Suppressor macrophage treated with lipopolysaccharide for 1 hour (primary cell): ENCODE measurements at regions not wholly inside any gene's neighbourhood (a gene's known extent, or its start where the extent isn't known, plus 50 kb on each side); places are given as distances from the start of the nearest gene placed in this dataset.
"Not testable (repeated sequence)": the region's sequence is repeated elsewhere in the genome, so short reads cannot be mapped to it uniquely, and the experiment has no call there.

Source experiments
- DNase-seq, 3 donors: peaks; one replicate each; pipeline ENCODE4 v3.0.0-alpha.2; 2020 to 2022

DNA sequence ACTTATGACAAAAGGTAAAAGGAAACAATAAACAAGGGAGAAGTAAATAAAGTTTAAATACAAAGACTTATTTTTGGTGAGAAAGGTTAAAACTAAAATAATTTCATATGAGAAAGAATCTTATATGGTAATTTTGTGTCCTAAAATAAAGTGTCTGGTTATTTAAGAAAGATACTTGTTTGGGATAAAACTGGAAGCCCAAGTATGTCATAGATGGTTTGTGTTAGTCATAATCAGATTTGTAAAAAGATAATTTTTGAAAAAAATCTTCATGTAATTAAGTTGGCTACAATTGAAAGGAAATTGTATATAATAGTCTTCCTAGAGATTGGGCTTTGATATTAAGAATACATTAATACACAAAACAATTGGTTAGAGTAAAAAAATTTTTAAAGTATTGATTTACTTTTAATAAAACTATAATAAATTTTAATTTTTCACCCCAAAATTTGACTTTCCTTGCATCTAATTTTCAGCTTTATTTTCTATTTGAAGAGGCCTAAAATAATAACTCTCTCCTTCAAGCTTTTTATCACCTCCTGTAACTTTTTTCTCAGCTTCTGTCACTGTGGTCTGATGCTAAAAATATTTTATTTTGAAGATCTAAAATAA lies 315.6 kb downstream of the SLITRK5 start:
- no peak for DNase-seq

DNA sequence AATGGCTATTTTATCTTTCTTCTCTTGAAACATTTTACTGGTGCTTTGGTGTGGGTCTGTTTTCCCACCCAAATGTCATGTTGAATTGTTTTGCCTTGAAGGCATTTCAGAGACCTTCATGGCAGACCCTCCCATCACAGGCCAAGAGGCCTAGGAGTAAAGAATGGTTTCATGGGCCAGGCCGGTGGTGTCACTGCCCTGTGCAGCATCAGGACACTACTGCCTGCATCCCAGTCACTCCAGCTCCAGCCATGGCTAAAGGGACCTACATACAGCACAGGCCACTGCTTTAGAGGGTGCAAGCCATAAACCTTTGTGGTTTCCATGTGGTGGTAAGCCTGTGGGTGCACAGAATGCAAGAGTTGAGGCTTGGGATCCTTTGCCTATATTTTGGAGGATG lies 326.9 kb downstream of the SLITRK5 start:
- no peak for DNase-seq

- no peak for DNase-seq
Observed at GRCh38 chr13:87999240-87999700, 328.1 kb downstream of the SLITRK5 start.

DNA sequence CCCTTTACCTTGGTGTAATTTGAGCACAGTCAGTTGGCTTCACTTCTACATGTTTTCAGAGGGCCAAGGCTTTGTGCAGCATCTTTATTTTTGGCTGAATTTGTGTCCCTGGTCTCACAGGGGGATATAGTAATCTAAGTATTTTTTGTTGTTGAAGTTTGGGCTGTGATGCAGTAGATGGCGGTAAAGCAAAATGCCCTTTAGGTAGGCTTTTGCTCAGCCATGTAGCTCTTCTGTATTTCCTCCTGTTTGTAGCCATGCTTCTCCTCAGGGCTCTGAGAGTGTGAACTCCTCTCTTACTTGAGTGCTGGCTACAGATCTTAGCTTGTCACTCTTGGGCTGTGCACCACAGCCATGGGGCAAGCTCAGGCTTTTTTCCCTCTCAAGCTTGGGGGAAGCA lies 328.6 kb downstream of the SLITRK5 start:
- no peak for DNase-seq

GRCh38 chr13:88000239-88000638 lies 329.1 kb downstream of the SLITRK5 start:
- no peak for DNase-seq

DNA sequence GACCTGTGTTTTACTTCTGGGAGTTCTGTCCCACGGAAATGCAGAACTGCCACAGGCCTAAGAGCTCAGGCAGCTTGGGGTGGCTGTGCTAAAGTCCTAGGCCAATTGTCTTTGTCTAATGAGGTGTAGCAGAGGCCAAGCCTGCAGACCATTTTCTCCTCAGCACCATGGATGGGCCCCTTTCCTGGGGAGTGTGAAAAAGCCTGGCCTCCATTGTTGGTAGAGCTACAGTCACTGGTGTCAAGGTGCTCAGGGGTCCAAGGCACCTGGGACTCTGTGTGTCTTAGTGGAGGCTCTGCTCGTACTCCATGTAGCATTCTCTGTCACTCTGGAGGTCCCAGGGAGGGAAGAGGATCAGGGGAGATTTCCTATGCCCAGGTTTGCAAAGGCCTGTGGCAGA lies 329.6 kb downstream of the SLITRK5 start:
- DNase-seq = no peak

GRCh38 chr13:88005188-88005587 lies 334.0 kb downstream of the SLITRK5 start:
- no peak for DNase-seq

- peak in 2 of 3 donors; percentile 17 to 22 for DNase-seq
Observed at GRCh38 chr13:88014527-88014926, 343.4 kb downstream of the SLITRK5 start.

DNA sequence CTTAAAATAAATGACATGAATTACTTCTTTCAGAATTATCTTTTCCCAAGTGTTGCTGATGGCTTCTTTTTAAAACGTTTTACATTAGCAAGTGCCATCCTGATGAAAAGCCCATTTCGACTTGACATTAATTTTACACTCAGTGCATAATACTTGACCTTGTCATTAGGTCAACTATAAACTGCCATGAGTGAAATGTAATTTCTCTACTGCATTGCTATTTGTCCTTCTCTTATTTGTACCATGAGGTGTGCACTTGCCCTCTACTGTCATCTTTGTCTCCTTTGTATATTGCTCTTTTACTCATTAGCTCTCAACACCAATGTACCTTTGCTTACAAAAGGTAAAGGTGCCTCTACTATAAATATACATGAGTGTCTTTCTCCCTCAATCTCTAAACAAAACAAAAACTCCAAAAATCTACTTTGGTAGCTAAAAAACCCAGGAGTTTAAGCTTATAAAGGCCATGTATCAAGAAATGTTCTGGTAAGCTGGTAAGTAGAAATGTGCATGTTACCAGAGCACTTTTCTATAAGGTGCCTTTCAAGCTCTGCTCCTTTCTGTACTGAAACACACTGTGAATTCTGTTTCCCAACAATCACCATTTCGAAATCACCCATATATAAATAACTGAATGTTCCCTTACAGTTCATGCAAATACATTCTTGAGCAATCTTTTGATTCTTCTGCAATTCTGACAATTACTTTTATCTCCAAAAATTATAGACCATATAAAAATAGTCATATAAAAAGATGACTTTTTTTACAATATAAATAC lies 351.4 kb downstream of the SLITRK5 start:
- DNase-seq = peak; percentile 10 to 46 (median 34)

GRCh38 chr13:88026241-88026640 lies 355.1 kb downstream of the SLITRK5 start:
- no peak for DNase-seq

DNA sequence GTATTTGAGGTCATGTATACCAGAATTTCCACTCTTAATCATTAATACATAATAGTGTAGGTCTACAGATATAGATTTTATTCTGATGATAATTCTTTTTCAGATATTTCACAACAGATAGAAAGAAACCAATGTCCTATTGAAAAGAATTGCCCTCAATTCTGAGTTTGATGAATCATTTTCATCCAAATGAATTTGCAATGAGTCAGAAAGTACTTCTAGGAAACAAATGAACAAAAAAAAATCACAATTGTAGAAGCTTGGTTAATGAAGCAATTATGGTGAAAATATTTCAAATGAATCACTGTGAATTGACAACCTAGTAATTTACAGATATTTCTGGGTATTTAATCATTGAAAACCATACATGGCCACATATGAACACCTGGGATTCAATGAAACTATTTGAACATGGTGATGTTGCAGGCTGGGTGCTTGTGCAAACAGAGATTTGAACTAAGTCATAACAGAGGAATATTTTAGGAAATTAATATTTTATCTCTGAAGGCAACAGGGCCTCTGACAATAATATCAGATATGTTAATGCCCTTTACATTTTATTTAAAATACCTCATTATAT lies 360.9 kb downstream of the SLITRK5 start:
- DNase-seq = peak in 2 of 3 donors; percentile 1 to 20

GRCh38 chr13:88036205-88036604 lies 365.0 kb downstream of the SLITRK5 start:
- DNase-seq = not testable (repeated sequence)

GRCh38 chr13:88042489-88042888 lies 371.3 kb downstream of the SLITRK5 start:
- DNase-seq = no peak

DNA sequence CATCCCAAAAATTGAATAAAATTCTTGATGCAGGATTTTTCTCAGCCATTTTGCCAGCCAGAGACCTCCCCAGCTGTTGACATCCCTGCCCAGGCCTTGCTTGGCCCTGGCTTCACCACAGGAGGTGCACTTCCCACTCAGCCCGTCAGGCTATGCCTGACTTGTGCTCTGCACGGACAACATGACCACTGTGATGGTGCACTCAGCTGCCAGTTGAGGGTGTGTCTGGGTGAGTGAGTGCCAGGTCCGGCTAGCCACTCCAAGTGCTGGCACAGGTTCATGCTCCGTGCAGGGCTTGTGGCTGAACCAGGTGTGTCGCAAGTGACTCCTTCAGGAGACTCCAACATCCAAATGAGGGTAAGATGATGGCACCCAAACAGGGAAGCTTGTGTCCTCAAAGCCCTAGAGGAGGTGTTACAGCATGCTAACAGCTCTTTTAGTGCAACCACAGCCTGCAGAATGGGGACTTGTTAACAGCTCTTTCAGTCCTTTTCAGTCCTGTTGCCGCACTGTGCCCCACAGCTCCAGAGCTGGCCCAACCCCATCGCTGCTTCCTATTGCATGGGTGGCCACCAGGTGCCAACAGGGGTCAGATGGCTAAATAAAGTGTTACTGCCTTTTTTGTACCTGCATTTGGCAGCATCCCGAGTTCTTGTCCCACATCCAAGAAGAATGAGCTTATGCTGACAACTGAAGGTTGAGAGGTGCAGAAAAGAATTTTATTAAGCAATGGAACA lies 380.7 kb downstream of the SLITRK5 start:
- DNase-seq = no peak

DNA sequence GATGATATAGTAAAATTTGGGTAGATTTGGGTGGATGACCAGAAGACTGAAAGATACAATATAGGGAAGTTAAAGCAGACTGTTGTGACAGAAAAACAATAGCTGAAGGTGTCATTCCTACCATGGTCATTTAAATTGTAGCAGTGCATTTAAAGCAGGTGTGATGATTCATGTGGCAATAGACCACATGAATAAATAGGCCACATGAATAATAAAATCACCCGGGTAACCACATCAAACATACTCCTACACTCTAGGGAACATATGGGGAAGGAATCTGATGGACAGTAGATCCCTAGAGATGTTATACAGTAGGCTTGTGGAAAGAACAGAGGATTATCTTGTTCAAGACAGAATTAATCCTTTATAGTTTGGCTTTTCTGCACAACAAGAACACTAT lies 392.6 kb downstream of the SLITRK5 start:
- DNase-seq = no peak

- DNase-seq = no peak
Observed at GRCh38 chr13:88066847-88067246, 395.7 kb downstream of the SLITRK5 start.

GRCh38 chr13:88068316-88068715 lies 397.1 kb downstream of the SLITRK5 start:
- no peak for DNase-seq

- peak in 1 of 3 donors; percentile 3 for DNase-seq
Observed at GRCh38 chr13:88068975-88069374, 397.8 kb downstream of the SLITRK5 start.

- DNase-seq = no peak
Observed at GRCh38 chr13:88071371-88071770, 400.2 kb downstream of the SLITRK5 start.

DNA sequence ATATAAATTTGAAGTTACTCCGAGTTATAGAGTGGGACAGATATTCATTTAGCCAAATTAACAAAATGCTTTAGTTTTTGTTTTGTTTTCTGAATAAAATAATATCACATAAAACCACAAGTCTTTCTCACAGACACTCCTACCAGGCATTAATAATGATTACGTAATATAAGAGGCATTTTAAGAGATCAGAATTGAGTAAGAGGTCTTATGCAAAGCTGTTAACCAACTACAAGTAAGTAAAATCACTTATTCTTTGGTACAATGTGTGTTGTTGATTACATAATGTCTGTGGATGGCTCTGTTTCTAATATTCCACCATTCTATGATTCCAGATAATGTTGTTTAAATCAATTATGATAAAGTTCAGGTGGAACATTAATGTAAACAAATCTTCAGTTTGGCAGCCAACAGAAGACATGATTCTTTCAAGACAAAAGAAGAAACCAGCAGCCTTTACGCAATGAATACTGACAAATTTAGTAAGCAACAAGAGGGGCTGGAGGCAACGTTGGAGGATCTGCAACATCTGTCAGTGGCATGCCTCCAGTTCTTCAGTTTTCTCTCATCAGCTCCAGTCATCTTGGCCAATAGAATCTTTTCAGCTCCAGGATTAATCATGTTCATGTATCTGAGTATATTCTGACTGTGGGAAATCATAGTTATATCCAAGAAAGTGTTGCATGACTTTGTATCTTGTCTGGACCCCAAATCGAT lies 403.8 kb downstream of the SLITRK5 start:
- DNase-seq = peak in 1 of 3 donors; percentile 5

DNA sequence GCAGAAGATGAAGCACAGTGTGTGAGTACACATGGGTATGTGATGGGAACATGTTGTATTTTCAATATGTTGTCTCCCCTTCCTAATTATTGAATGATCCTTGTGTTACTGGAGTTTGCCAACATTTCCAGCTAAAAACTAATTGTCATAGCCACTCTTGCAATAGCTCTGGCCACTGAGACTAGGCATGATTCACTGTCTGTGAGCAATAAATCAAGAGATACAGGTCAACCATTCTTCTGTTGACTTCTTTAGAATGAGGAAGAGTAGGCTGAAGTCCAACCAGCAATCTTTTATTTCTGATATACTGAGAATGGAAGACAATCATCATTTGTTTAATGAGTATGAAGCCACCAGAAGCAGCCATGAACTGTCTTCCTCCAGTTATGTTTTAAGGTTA lies 413.9 kb downstream of the SLITRK5 start:
- peak in 1 of 3 donors; percentile 3 for DNase-seq

GRCh38 chr13:88086577-88086976 lies 415.4 kb downstream of the SLITRK5 start:
- no peak for DNase-seq

DNA sequence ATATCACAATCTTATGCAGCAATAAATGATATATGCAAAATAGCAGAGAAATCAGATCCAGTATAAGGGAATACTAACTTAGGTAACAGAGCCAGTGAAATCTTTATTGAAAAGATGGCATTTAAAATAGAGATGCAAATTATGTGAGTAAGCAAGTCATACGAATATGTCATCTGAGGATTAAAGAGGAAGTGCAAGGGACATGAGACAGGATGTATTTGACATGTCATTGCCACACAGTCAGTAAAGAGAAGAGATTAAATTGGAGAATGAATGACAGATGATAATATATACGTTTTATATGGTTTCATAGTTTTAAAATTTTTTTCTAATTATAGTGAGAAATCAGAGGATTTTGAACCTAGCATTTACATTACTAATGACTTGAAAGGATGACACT lies 426.4 kb downstream of the SLITRK5 start:
- peak in 2 of 3 donors; percentile 36 for DNase-seq
